ENCODE measurements at regions not wholly inside any gene's neighbourhood (a gene's known extent, or its start where the extent isn't known, plus 50 kb on each side); places are given as distances from the start of the nearest gene placed in this dataset.

- DNase-seq (ENCODE audit: low read depth), result no peak
- TF ChIP-seq CTCF (IDR thresholded peaks at IDR 0.05; ENCODE audit: low read depth, low read length, missing control alignments), result no peak
- H3K4me3 ChIP-seq (ENCODE audit: low read depth, low read length), result no peak overlapping the region
Measured at GRCh38 chr10:118508355-118508754, 87.1 kb downstream of the PRLHR start.

- no peak for TF ChIP-seq CTCF (IDR thresholded peaks at IDR 0.05; ENCODE audit: low read depth, low read length, missing control alignments)
- no peak overlapping the region for H3K4me3 ChIP-seq (ENCODE audit: low read depth, low read length)
- no peak for DNase-seq (ENCODE audit: low read depth)
Measured at GRCh38 chr10:118506671-118507590, 88.5 kb downstream of the PRLHR start.

- no peak for TF ChIP-seq CTCF (IDR thresholded peaks at IDR 0.05; ENCODE audit: low read depth, low read length, missing control alignments)
- H3K4me3 ChIP-seq (ENCODE audit: low read depth, low read length), result no peak overlapping the region
- no peak for DNase-seq (ENCODE audit: low read depth)
Measured at GRCh38 chr10:118505363-118505762, 90.1 kb downstream of the PRLHR start.

GRCh38 chr10:118504467-118505205 is 90.8 kb downstream of the PRLHR start:
- no peak for DNase-seq (ENCODE audit: low read depth)
- H3K4me3 ChIP-seq (ENCODE audit: low read depth, low read length), result no peak overlapping the region
- TF ChIP-seq CTCF (IDR thresholded peaks at IDR 0.05; ENCODE audit: low read depth, low read length, missing control alignments), result no peak

- no peak for DNase-seq (ENCODE audit: low read depth)
Measured at GRCh38 chr10:118504044-118504443, 91.4 kb downstream of the PRLHR start.

GRCh38 chr10:118503192-118503591 is 92.3 kb downstream of the PRLHR start:
- DNase-seq (ENCODE audit: low read depth), result no peak
- no peak overlapping the region for H3K4me3 ChIP-seq (ENCODE audit: low read depth, low read length)
- no peak for TF ChIP-seq CTCF (IDR thresholded peaks at IDR 0.05; ENCODE audit: low read depth, low read length, missing control alignments)

More at GRCh38 chr10:118504044-118504443, 91.4 kb downstream of the PRLHR start:
- TF ChIP-seq CTCF (IDR thresholded peaks at IDR 0.05; ENCODE audit: low read depth, low read length, missing control alignments), result no peak
- H3K4me3 ChIP-seq (ENCODE audit: low read depth, low read length), result no peak overlapping the region

Measured in GM12864 (cell line).